GM20000 (cell line): ENCODE measurements at regions not wholly inside any gene's neighbourhood (a gene's known extent, or its start where the extent isn't known, plus 50 kb on each side); places are given as distances from the start of the nearest gene placed in this dataset.

ENCODE experiments used
- DNase-seq: peaks from one replicate; pipeline ENCODE4 v3.0.0; 2012; ENCODE audit warnings: low spot score
- TF ChIP-seq, protein P1 (sequence below): IDR thresholded peaks from 2 replicates; pipeline ENCODE4 v1.5.1; 2012; ENCODE audit warnings: mild to moderate bottlenecking, control low read depth; ENCODE audit errors: extremely low read depth, missing control alignments

DNA sequence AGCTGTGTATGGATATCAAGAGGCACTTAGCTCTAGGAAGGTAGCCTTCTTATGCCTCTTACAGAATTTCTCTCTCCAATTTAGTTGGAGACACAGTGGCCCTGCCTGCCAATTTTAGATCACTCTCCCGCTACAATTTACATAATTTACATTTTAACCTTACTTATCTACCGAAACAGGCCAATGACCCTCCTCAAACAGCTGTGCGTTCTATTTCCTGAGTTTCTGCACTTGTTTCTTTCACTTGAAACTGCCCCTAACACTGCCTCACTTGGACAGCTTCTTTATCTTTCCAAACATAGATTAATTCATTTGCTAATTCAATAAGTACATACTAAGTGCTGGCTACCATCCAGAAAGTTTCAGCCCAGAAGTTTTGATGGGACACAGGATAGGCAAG, 52.9 kb upstream of the HDDC2 start:
- TF ChIP-seq, protein P1, sequence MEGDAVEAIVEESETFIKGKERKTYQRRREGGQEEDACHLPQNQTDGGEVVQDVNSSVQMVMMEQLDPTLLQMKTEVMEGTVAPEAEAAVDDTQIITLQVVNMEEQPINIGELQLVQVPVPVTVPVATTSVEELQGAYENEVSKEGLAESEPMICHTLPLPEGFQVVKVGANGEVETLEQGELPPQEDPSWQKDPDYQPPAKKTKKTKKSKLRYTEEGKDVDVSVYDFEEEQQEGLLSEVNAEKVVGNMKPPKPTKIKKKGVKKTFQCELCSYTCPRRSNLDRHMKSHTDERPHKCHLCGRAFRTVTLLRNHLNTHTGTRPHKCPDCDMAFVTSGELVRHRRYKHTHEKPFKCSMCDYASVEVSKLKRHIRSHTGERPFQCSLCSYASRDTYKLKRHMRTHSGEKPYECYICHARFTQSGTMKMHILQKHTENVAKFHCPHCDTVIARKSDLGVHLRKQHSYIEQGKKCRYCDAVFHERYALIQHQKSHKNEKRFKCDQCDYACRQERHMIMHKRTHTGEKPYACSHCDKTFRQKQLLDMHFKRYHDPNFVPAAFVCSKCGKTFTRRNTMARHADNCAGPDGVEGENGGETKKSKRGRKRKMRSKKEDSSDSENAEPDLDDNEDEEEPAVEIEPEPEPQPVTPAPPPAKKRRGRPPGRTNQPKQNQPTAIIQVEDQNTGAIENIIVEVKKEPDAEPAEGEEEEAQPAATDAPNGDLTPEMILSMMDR: no peak
- no peak for DNase-seq

DNA sequence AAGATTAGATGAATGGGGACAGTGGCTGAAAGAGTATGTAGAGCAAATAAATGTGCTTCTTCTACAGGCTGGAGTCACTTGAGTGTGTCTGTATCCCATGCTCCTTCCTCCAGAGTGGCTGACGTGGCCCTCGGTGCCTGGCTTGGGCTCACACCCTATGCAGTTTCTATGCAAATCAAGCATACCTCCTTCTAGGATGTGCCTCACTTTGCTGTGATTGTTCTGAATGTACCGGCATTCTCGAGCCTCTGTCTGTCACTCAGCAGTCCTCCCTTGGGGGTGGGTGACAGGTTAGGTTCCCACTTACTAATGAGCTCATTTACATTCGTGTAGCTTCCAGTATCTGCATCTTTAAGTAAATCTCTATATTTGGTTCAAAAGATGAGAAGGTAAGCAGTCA, 55.1 kb upstream of the HDDC2 start:
- TF ChIP-seq, protein P1: no peak
- DNase-seq: peak; percentile 34

DNA sequence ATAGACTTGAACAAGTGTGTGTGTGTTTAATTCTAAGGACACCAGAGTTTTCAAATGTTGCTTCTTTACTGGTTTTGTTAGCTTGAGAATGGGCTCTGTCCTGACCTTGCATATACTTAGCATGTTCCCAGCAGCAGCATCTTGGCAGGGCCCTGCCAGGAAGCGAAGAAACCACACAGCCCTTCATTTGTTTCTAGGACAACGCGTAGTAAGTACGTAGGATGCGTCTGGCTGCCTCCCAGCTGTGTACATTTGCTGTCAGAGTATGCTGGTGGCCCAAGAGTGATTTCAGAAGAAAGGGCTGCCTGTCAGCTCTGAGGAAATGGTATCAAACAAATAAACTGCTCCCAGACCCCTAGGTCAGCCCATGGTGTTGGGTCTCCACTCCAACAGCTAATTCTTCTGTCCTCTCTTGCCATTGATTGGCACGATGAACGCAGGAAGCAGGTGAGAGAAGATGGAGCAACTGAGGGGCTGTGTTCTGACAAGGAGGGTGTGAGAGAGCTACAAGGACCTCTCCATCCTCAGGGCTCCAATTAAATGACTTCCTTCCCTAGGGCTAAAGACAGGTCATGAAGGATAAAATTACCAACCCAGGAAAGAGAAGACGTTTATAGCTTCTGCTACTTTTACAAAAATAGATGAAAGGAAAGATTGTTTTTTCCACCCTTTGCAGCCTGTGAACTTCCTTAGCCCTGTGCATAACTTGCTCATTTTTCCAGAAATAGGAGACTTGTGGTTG, 55.9 kb upstream of the HDDC2 start:
- peak; percentile 26 for DNase-seq
- TF ChIP-seq, protein P1: no peak

DNA sequence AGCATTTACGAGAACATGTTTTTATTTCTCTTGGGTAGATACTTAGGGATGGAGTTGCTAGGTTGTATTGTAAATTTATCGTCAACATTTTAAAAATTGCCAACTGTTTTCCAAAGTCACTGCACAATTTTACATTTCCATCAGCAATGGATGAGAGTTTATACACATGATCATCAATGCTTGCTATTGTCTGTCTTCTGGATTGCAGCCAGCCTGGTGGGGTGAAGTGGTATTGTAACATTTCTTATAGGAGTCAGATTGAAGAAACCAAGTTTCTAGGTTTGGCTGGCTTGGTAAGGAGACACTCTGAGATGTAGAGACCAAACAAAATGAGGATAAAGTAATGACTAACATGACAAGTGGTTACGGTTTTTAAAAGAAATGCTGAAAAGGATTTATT, 57.1 kb upstream of the HDDC2 start:
- DNase-seq: no peak
- TF ChIP-seq, protein P1: no peak

DNA sequence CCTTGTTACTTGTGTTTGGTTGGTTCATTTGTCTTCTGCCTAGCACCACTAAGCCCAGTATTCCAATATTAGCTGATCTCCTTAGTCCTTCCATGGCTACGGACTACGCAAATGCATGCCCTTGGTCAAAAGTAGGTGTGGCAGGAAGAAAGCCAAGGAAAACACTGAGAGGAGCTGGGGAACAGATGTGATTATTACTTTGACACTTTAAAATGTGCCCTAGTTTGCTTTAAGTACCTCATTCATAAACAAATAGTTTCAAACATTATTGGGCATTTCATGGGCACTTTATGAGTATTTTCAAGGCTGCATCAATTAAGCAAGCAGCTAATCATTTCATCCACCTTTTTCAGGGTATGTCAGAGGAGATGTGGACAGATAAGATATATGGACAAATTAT, 60.1 kb upstream of the HDDC2 start:
- DNase-seq: no peak
- TF ChIP-seq, protein P1: no peak

DNA sequence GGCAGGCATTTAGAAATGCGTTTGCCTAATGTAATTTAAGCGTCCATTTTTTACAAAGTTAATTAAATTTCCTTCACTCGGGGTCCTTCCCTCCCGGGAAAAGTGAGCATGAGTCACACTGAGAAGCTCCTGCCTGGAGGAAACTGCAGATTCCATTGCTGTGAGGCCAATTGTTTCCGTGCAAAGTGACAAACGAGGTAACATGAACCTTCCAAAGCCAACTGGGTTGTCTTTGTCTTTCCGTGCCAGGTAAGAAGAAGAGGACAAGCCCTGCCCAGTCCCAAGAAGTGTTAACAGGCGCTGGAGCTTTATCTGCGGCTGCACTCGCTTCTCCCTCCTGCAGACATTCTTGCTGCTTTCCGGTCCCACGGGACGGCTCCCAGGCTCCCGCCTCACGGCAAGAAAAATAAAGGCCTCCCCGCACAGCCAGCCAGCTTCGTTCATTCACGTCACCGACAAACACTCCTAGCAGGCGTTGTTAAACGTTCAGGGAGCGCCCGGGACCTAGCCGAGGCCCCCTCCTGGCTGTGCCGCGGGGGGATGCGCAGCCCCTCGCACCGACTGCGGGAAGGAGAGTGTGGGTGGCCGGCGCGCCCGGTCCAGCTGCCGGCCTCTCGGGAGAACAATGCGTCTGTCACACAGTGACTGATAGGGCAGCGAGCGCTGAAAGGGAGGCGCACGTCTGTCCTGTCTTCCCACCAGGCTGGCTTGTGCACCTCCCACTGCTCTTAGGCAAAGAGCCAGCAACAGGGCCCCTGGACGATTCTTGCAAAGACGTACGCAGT, 61.5 kb upstream of the HDDC2 start:
- TF ChIP-seq, protein P1: no peak
- DNase-seq: no peak

DNA sequence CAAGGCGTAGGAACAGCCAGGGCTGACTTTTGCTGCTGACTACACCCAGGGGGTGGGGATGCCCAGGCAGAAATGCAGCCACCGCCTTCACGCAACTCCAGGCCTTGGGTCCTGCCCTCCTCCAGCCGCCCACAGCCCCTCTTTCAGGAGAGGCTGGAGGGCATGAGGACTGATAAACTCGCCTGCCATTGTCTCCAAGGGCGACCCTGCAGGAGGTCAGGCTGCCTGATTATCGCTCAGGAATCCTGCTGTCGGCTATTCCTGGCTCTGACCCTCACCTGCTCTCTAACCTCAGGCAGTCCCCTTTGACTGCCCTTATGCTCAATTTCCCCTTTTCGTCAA, 62.0 kb upstream of the HDDC2 start:
- DNase-seq: no peak
- TF ChIP-seq, protein P1: no peak
